Activated B cell treated with CpG ODN at 0.5 μM for 24 hours (primary cell): ENCODE measurements at regions not wholly inside any gene's neighbourhood (a gene's known extent, or its start where the extent isn't known, plus 50 kb on each side); places are given as distances from the start of the nearest gene placed in this dataset.

Experiments
- ATAC-seq: fragments of 200-7000 bp; cut with Tn5 transposase; one replicate; pipeline ENCODE4 v1.10.0; 2021; ENCODE audit warnings: low read depth, mild to moderate bottlenecking, moderate library complexity
- CTCF ChIA-PET: fragments of 350-600 bp; sonication (Branson Sonifier 250); formaldehyde crosslinking; loops from one replicate; lab custom pipeline; 2021; ENCODE audit warnings: antibody characterized with exemption; lab: Charles Lee
- POLR2A ChIA-PET: fragments of 350-600 bp; sonication (Branson Sonifier 250); formaldehyde crosslinking; loops from one replicate; lab custom pipeline; 2021; ENCODE audit warnings: antibody characterized with exemption; lab: Charles Lee
- DNase-seq: peaks from one replicate; pipeline ENCODE4 v3.0.0; 2022
- H3K27ac Mint-ChIP-seq: one replicate; pipeline ENCODE4 v1.8.0; 2020; ENCODE audit warnings: mixed read lengths
- H3K27me3 Mint-ChIP-seq: one replicate; pipeline ENCODE4 v1.8.0; 2021; ENCODE audit warnings: mixed read lengths
- H3K36me3 Mint-ChIP-seq: one replicate; pipeline ENCODE4 v1.8.0; 2021; ENCODE audit warnings: low read depth, mixed read lengths
- H3K4me1 Mint-ChIP-seq: one replicate; pipeline ENCODE4 v1.8.0; 2021; ENCODE audit warnings: mixed read lengths
- H3K4me3 Mint-ChIP-seq: one replicate; pipeline ENCODE4 v1.8.0; 2020; ENCODE audit warnings: mild to moderate bottlenecking, mixed read lengths
- H3K9me3 Mint-ChIP-seq: one replicate; pipeline ENCODE4 v1.8.0; 2020; ENCODE audit warnings: mixed read lengths
- CTCF ChIP-seq: fragments of 200-600 bp; IDR thresholded peaks from one replicate; pipeline ENCODE4 v1.8.0; 2022; ENCODE audit warnings: antibody characterized with exemption, mild to moderate bottlenecking
- intact Hi-C: fragments of 100-400 bp; cut with micrococcal nuclease; formaldehyde crosslinking; loops from one replicate; pipeline ENCODE4 v1.15.1; 2024

- Mint-ChIP-seq H3K27ac (no peak overlapping the region), H3K9me3 (no peaks in the 10 kb centered on the region), H3K36me3 (no peaks in the 10 kb centered on the region), H3K4me3 (no peak overlapping the region), H3K4me1 (peaks cover 3% of the 10 kb centered on the region), H3K27me3 (peaks cover 3% of the 10 kb centered on the region)
- TF ChIP-seq CTCF: no peak
- POLR2A ChIA-PET: no interaction called here
- ATAC-seq (no peak), DNase-seq (no peak)
- intact Hi-C loops: no loop called here
- CTCF ChIA-PET: no interaction called here
Measured at GRCh38 chr2:56011624-56012023, 88.0 kb upstream of the EFEMP1 start.

GRCh38 chr2:56012221-56012765 is 88.7 kb upstream of the EFEMP1 start:
- TF ChIP-seq CTCF: no peak
- Mint-ChIP-seq H3K27ac (no peak overlapping the region), H3K27me3 (peaks cover 3% of the 10 kb centered on the region), H3K9me3 (no peaks in the 10 kb centered on the region), H3K4me3 (no peak overlapping the region), H3K36me3 (no peaks in the 10 kb centered on the region), H3K4me1 (peaks cover 3% of the 10 kb centered on the region)
- DNase-seq: no peak
- intact Hi-C loops: no loop called here
- no peak for ATAC-seq
- ChIA-PET POLR2A (no interaction called here), CTCF (no interaction called here)

- POLR2A ChIA-PET: no interaction called here
- intact Hi-C loops: no loop called here
- CTCF ChIA-PET: no interaction called here
- Mint-ChIP-seq H3K27ac (no peak overlapping the region), H3K4me3 (no peak overlapping the region), H3K27me3 (peaks cover 3% of the 10 kb centered on the region), H3K4me1 (peaks cover 3% of the 10 kb centered on the region), H3K36me3 (no peaks in the 10 kb centered on the region), H3K9me3 (no peaks in the 10 kb centered on the region)
- TF ChIP-seq CTCF: no peak
- DNase-seq (no peak), ATAC-seq (no peak)
Measured at GRCh38 chr2:56013475-56013874, 89.9 kb upstream of the EFEMP1 start.

- H3K4me3 Mint-ChIP-seq: no peak overlapping the region
- intact Hi-C loops: no loop called here
- ChIA-PET CTCF (no interaction called here), POLR2A (no interaction called here)
- H3K36me3 Mint-ChIP-seq: no peaks in the 10 kb centered on the region
- ATAC-seq (no peak), DNase-seq (no peak)
- peaks cover 3% of the 10 kb centered on the region for H3K4me1 Mint-ChIP-seq
- TF ChIP-seq CTCF: no peak
- no peak overlapping the region for H3K27ac Mint-ChIP-seq
- H3K9me3 Mint-ChIP-seq: no peaks in the 10 kb centered on the region
- H3K27me3 Mint-ChIP-seq: peaks cover 3% of the 10 kb centered on the region
Measured at GRCh38 chr2:56014046-56014730, 90.6 kb upstream of the EFEMP1 start.

- Mint-ChIP-seq H3K4me3 (no peak overlapping the region), H3K27ac (no peak overlapping the region), H3K36me3 (no peaks in the 10 kb centered on the region), H3K27me3 (peaks cover 3% of the 10 kb centered on the region), H3K9me3 (no peaks in the 10 kb centered on the region), H3K4me1 (peaks cover 3% of the 10 kb centered on the region)
- ATAC-seq (no peak), DNase-seq (no peak)
- TF ChIP-seq CTCF: no peak
- CTCF ChIA-PET: no interaction called here
- POLR2A ChIA-PET: no interaction called here
- intact Hi-C loops: no loop called here
Measured at GRCh38 chr2:56015711-56016115, 92.1 kb upstream of the EFEMP1 start.
